Tibial nerve (tissue), 4 donors: ENCODE measurements at regions not wholly inside any gene's neighbourhood (a gene's known extent, or its start where the extent isn't known, plus 50 kb on each side); places are given as distances from the start of the nearest gene placed in this dataset.

Experiments
- DNase-seq, 2 donors: peaks; one replicate each; pipeline ENCODE4 v3.0.0-alpha.2; 2019; ENCODE audit warnings: low spot score in 2 of 2
- H3K27ac ChIP-seq, 4 donors: fragments of 200-600 bp; sonication (generic) in 3 of 4; one replicate each; pipeline ENCODE4 v1.5.1; 2017 to 2019; ENCODE audit warnings: mild to moderate bottlenecking in 1 of 4
- H3K27me3 ChIP-seq, 2 donors: fragments of 200-600 bp; sonication (generic) in 1 of 2; one replicate each; pipeline versions ENCODE4 v1.5.1 to v1.6.0; 2017 to 2019
- H3K36me3 ChIP-seq, 3 donors: fragments of 200-600 bp; sonication (generic); one replicate each; pipeline ENCODE4 v1.5.1; 2018 to 2019
- H3K4me1 ChIP-seq, 4 donors: fragments of 200-600 bp; sonication (generic) in 3 of 4; one replicate each; pipeline ENCODE4 v1.5.1; 2017 to 2019
- H3K4me3 ChIP-seq, 4 donors: fragments of 200-600 bp; sonication (generic) in 3 of 4; one replicate each; pipeline ENCODE4 v1.5.1; 2017 to 2019; ENCODE audit warnings: mild to moderate bottlenecking in 1 of 4, moderate library complexity in 1 of 4
- H3K9me3 ChIP-seq, 4 donors: fragments of 200-600 bp; sonication (generic) in 3 of 4; one replicate each; pipeline ENCODE4 v1.5.1; 2017 to 2019
- EP300 ChIP-seq, 2 donors: sonication (generic); formaldehyde crosslinking; IDR thresholded peaks; one replicate each; pipeline ENCODE4 v1.6.1; 2017; ENCODE audit warnings: antibody characterized with exemption in 2 of 2, mild to moderate bottlenecking in 1 of 2
- POLR2A ChIP-seq, 2 donors: fragments of 450-650 bp; IDR thresholded peaks; one replicate each; pipeline ENCODE4 v1.6.1; 2017; ENCODE audit warnings: antibody characterized with exemption in 2 of 2, mild to moderate bottlenecking in 2 of 2, moderate library complexity in 2 of 2
- WGBS, 2 donors: methylation state at CpG; one replicate each; pipeline ENCODE4 v1.1.5; 2018; 5-methylcytosine and 5-hydroxymethylcytosine counted together
- TF ChIP-seq, protein P1 (sequence below), 5 experiments: fragments of 200-600 bp in 3 of 5; fragments of 450-650 bp in 2 of 5; sonication (generic) in 3 of 5; IDR thresholded peaks; one replicate each; pipeline ENCODE4 v1.5.1; 2016 to 2019; ENCODE audit warnings: antibody characterized with exemption in 5 of 5, mild to moderate bottlenecking in 3 of 5, moderate library complexity in 2 of 5

DNA sequence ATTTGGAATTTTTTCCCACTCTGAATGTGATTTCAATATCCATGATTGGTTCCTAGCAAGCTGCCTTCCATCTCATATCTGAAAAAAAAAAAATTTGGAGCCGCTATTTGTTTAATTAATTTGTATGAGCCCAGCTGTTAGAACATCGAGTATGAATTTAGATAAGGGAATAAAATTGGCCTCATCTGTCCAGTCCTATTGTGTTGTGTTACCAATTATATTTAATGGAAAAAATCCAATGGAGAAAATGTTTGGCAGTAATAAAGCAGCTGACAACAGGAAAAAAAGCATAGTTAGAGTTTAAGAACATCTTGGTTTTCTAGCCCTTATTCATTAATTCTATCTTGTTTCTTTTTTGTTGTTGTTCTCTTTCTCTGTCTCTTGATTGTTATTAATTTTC is 735.6 kb upstream of the RIOK2 start:
- Histone ChIP-seq H3K27ac (no peak overlapping the region), H3K27me3 (no peaks in the 10 kb centered on the region), H3K4me1 (no peaks in the 10 kb centered on the region), H3K36me3 (no peaks in the 10 kb centered on the region), H3K9me3 (no peaks in the 10 kb centered on the region), H3K4me3 (no peak overlapping the region)
- no peak for DNase-seq
- WGBS, 2 donors: 49 to 79% methylated on average over 2 of the region's 2 CpGs
- no peak for TF ChIP-seq EP300 (IDR thresholded peaks at IDR 0.05)
- TF ChIP-seq, protein P1, sequence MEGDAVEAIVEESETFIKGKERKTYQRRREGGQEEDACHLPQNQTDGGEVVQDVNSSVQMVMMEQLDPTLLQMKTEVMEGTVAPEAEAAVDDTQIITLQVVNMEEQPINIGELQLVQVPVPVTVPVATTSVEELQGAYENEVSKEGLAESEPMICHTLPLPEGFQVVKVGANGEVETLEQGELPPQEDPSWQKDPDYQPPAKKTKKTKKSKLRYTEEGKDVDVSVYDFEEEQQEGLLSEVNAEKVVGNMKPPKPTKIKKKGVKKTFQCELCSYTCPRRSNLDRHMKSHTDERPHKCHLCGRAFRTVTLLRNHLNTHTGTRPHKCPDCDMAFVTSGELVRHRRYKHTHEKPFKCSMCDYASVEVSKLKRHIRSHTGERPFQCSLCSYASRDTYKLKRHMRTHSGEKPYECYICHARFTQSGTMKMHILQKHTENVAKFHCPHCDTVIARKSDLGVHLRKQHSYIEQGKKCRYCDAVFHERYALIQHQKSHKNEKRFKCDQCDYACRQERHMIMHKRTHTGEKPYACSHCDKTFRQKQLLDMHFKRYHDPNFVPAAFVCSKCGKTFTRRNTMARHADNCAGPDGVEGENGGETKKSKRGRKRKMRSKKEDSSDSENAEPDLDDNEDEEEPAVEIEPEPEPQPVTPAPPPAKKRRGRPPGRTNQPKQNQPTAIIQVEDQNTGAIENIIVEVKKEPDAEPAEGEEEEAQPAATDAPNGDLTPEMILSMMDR (IDR thresholded peaks at IDR 0.05): no peak
- TF ChIP-seq POLR2A (IDR thresholded peaks at IDR 0.05): no peak

DNA sequence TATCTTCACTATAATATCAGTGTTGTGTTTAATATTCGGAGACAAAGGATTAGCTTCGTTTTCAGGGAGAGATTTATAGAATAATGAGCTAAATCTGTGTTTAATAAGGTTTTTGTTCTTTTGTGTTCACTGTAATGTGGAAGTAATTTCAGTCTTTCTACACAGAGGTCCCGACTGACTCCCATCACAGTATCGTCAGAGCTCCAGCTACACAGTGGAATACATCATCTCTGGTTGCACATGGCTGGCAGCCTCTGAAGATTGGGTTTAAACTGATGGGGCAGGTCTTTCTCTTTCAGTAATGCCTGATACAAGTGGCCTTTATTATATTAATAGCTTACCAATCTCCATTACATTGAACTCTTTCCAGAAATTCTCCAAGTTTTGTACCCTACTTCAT is 736.7 kb upstream of the RIOK2 start:
- H3K27ac ChIP-seq: no peak overlapping the region
- TF ChIP-seq, protein P1 (IDR thresholded peaks at IDR 0.05): no peak
- TF ChIP-seq POLR2A (IDR thresholded peaks at IDR 0.05) (no peak), EP300 (IDR thresholded peaks at IDR 0.05) (no peak)
- DNase-seq: no peak
- WGBS, 2 donors: 54 to 55% methylated on average over 4 of the region's 4 CpGs
- no peaks in the 10 kb centered on the region for H3K27me3 ChIP-seq
- no peaks in the 10 kb centered on the region for H3K4me1 ChIP-seq
- no peaks in the 10 kb centered on the region for H3K36me3 ChIP-seq
- H3K4me3 ChIP-seq: no peak overlapping the region
- H3K9me3 ChIP-seq: no peaks in the 10 kb centered on the region

DNA sequence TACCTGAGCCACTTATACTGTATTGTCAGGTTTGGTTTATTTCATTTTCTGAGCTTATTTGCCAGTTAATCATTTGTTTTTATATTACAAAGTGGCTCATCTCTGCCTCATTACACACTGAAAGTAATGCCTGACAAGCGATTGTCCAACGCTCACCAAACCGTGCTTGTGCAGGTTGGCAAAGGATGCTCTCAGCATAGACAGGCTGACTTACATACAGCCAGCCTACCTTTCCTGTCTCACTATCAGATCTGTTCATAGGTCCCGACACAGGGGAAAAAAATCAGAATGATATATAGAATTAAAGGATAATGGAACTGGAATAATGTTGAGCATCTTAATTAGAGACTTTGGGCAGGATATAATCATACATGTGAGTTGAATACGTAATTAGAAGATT is 739.7 kb upstream of the RIOK2 start:
- no peak overlapping the region for H3K4me3 ChIP-seq
- DNase-seq: no peak
- no peak overlapping the region for H3K27ac ChIP-seq
- H3K36me3 ChIP-seq: no peaks in the 10 kb centered on the region
- no peaks in the 10 kb centered on the region for H3K27me3 ChIP-seq
- TF ChIP-seq EP300 (IDR thresholded peaks at IDR 0.05): no peak
- TF ChIP-seq, protein P1 (IDR thresholded peaks at IDR 0.05): no peak
- 94 to 95% methylated on average over 5 of the region's 5 CpGs for WGBS, 2 donors
- H3K9me3 ChIP-seq: no peaks in the 10 kb centered on the region
- H3K4me1 ChIP-seq: no peaks in the 10 kb centered on the region

DNA sequence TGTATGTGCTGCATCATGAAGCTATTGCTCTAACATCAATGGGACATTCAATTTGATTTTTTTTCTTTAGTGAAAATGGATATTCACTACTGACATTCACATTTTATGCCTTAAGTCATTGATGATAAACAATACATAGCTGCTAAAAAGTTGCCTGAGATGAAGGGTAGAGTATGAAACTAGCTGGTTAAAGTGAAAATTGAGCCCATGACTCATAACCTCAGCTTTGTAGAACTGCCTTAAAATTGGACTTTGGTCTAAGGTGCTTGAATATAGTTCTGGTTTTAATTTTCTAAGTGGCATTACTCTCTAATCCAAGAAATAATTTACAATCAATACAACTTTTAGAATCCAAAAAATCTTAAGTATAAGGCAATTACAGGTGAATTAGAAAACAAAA is 740.4 kb upstream of the RIOK2 start:
- TF ChIP-seq, protein P1 (IDR thresholded peaks at IDR 0.05): no peak
- TF ChIP-seq POLR2A (IDR thresholded peaks at IDR 0.05) (no peak), EP300 (IDR thresholded peaks at IDR 0.05) (no peak)
- no peak overlapping the region for H3K4me3 ChIP-seq

DNA sequence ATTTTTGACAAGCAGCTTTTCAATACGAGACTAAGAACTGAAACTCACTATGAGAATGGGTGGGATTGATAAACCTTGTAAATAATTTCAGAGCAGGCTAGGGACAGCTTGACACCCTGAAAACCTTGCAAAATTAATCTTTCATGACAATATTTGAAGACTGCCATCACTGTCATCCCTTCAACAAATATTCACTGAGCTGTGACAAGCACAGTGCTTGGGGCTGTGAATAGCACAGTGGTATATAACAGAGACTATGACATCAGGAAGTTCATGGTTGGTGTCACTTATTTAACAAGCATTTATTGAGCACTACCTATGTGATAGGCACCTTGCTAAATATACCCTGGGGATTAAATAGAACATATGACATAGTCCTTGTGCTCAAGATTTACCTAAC is 741.0 kb upstream of the RIOK2 start:
- 86 to 89% methylated on average over 1 of the region's 1 CpG for WGBS, 2 donors
- no peaks in the 10 kb centered on the region for H3K27me3 ChIP-seq
- H3K36me3 ChIP-seq: no peaks in the 10 kb centered on the region
- H3K9me3 ChIP-seq: no peaks in the 10 kb centered on the region
- no peak for DNase-seq
- no peaks in the 10 kb centered on the region for H3K4me1 ChIP-seq
- H3K27ac ChIP-seq: no peak overlapping the region
- no peak overlapping the region for H3K4me3 ChIP-seq
- TF ChIP-seq POLR2A (IDR thresholded peaks at IDR 0.05) (no peak), EP300 (IDR thresholded peaks at IDR 0.05) (no peak)
- TF ChIP-seq, protein P1 (IDR thresholded peaks at IDR 0.05): no peak

More for the DNA sequence above, 740.4 kb upstream of the RIOK2 start:
- no peaks in the 10 kb centered on the region for H3K27me3 ChIP-seq
- H3K27ac ChIP-seq: no peak overlapping the region
- no peaks in the 10 kb centered on the region for H3K36me3 ChIP-seq
- H3K9me3 ChIP-seq: no peaks in the 10 kb centered on the region
- no peak for DNase-seq
- no peaks in the 10 kb centered on the region for H3K4me1 ChIP-seq
